C1 segment of cervical spinal cord (tissue), 14 donors: ENCODE measurements at regions not wholly inside any gene's neighbourhood (a gene's known extent, or its start where the extent isn't known, plus 50 kb on each side); places are given as distances from the start of the nearest gene placed in this dataset.
"Not testable (repeated sequence)": the region's sequence is repeated elsewhere in the genome, so short reads cannot be mapped to it uniquely, and the experiment has no call there.

Source experiments
- DNase-seq, 14 donors: peaks; one replicate each; lab custom pipeline; 2025; lab: John Stamatoyannopoulos, UW

DNA sequence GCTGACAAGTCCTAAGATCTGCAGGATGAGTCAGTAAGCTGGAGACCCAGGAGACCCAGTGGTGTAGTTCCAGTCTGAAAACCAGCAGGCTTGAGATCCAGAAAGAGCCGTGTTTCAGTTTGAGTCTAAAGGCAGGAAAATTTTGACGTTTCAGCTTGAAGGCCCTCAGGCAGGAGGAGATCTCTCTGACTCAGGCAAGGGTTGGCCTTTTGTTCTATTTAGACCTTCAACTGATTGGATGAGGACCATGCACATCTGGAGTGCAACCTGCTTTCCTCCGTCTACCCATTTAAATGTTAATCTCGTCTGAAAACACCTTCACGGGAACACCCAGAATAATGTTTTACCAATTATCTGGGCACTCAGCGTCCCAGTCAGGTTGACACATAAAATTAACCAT lies 69.5 kb downstream of the NPIPA7 start:
- not testable (repeated sequence) for DNase-seq

DNA sequence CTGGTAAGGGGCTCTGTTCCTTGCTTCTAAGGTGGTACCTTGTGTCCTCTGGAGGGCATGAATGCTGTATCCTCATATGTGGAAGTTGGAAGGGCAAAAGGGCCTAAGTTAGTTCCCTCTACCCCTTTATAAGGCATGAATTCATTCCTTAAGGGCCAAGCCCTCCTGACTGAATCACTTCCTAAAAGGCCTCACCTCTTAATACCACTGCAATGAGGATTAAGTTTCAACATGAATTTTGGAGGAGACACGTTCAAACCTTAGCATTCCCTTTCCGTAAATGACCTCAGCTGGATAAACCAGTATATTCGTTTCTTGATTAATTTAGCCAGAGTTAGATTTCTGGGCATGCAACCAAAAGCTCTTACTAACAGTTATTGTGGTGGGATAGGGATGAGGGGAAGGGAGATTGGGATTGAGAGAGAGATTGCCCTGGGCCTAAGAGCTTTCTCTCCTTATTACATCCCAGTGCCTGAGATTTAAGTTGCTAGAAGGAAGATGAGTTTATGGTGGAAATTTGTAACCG lies 70.8 kb downstream of the NPIPA7 start:
- not testable (repeated sequence) for DNase-seq

- DNase-seq: not testable (repeated sequence)
These were observed 72.9 kb downstream of the NPIPA7 start for GRCh38 chr16:16451721-16452410.

DNA sequence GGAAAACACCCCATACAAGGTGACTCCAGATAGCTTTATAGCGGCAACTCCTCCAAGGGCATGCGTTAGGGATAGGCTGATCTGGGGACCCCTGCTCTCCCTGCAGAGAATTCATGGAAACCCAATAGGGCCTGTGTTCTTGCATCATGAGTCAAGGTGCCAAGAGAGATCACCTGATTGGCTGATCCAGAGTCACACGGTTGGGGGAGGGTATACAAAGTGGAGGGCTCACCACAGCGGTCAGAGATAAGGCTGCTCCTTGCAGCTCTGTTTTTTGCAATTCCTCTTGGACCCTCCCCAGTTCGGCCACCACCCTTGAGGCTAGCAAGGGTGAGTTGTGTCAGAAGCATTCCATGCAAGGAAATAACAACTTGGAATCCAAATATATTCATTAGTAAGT lies 79.6 kb downstream of the NPIPA7 start:
- DNase-seq: not testable (repeated sequence)

DNA sequence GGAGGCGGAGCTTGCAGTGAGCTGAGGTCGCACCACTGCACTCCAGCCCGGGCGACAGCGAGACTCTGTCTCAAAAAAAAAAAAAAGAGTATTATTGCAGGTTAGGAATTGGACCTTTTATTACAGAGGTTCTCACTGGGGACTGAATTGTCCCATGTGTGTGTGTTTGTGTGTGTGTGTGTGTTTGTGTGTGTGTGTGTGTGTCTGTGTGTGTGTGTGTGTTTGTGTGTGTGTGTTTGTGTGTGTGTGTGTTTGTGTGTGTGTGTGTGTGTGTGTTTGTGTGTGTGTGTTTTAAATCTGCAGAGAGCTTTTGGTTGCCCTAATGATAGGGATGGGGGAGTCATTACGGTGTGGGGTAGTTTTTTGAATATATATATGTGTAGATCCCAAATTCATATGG lies 84.9 kb downstream of the NPIPA7 start:
- not testable (repeated sequence) for DNase-seq

- DNase-seq: not testable (repeated sequence)
These were observed 110.0 kb downstream of the NPIPA7 start for GRCh38 chr16:16488919-16489318.

- DNase-seq: not testable (repeated sequence)
These were observed 110.5 kb downstream of the NPIPA7 start for GRCh38 chr16:16489466-16489865.

DNA sequence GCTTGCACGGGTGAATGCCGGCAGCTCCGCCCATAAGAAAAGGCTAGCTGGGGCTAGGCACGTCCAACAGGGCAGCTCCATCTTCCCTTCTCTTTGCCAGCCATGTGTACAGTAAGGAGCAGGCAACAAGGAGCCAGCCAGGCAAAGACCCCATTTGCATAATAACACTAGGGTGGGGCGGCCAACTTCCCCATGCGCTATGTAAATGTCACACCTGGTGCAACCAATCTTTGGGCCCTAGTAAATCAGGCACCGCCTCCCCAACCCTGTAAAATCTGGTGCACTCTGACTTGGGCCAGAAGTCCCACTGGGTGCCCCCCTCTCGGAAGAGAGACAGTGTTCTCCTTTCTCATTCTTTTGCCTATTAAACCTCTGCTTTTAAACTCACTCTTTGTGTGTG lies 115.2 kb downstream of the NPIPA7 start:
- not testable (repeated sequence) for DNase-seq

DNA sequence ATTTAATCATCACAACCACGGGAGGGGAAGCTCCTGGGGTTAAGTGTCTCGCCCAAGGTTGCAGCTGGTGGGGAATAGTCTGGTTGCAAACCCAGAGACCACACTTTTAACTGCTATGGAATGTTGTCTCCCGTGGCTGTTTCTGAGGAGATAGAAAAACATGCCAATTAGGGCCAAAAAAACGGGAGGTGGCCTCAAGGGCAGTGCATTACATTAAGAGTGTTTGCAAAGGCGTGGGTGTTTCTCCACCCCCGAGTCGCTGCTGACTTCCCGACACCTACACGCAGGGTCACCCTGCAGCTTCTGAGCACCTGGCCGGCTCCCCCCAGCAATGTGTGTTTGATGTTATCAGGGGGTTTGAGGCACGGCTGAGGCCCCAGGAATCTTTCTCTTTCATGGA lies 116.1 kb downstream of the NPIPA7 start:
- not testable (repeated sequence) for DNase-seq

DNA sequence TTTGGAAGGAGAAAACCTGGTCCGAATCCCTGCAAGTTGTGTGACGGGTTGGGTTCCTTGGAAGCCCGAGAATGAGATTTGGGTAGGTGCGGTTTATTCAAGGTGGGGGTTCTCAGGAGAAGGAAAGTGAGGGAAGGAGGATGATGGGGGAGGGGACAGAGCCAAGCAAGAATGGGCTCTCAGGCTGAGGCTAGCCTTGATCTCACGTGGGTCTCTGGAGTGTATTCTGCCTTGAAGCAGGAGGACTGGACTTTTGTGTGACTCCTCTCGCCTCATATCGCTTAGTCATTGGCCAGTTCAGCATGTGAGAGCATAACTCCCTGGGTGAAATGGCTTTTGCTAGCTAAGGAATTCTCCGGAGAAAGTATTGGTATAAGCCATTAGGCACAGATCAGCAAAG lies 120.9 kb downstream of the NPIPA7 start:
- DNase-seq: not testable (repeated sequence)

DNA sequence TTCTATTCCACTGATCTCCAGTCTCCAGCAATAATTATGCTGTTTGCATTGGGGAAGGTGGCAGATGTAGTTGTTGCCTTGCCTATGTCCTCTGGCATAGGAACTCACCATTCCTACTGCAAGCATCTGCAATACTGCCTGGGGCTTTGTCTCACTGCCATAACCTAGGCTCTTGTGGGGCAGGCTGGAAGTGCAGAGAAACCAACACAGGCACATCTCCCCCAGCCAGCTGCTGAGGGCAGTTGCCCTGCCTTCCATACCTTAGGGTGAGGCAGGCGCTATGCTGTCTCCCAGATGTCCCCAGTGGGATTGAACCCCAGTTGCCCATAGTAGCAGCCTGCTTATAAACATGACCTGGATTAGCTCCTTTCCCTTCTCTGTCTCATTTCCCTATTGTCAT lies 128.1 kb downstream of the NPIPA7 start:
- not testable (repeated sequence) for DNase-seq

DNA sequence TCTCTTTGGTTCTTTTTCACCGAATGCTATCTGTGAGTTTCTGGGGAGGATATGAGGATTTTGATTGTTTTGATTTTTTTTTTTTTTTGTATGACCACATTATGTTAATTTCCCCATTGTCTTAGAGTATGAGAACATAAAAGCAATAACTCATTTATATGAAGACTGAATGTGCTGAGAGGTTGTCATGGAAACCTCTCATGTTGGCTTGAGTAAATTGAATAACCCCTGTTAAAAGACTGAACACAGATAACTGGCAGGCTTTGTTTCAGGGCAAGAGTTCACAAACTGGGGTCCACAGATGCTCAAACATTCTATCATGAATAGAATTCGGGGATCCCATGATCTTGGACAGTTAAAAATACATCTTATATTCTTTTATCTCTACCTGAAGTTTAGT lies 129.4 kb downstream of the NPIPA7 start:
- DNase-seq: not testable (repeated sequence)

DNA sequence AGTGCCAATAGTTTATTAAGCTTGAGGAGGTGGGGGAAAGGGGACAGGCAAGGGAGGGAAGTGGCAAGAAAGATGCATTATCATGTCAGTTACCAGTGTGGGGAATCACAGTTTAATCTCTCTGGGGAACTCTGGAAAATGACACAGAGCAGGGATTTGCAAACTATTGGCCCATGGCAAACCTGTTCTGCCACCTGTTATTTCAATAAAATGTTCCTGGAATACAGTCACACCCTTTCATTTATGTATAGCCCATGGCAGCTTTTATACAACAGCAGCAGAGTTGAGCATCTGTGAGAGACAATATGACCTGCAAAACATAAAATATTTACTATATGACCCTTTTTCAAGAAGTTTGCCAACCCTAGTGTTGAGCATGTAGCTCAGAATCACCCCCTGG lies 140.5 kb downstream of the NPIPA7 start:
- not testable (repeated sequence) for DNase-seq

DNA sequence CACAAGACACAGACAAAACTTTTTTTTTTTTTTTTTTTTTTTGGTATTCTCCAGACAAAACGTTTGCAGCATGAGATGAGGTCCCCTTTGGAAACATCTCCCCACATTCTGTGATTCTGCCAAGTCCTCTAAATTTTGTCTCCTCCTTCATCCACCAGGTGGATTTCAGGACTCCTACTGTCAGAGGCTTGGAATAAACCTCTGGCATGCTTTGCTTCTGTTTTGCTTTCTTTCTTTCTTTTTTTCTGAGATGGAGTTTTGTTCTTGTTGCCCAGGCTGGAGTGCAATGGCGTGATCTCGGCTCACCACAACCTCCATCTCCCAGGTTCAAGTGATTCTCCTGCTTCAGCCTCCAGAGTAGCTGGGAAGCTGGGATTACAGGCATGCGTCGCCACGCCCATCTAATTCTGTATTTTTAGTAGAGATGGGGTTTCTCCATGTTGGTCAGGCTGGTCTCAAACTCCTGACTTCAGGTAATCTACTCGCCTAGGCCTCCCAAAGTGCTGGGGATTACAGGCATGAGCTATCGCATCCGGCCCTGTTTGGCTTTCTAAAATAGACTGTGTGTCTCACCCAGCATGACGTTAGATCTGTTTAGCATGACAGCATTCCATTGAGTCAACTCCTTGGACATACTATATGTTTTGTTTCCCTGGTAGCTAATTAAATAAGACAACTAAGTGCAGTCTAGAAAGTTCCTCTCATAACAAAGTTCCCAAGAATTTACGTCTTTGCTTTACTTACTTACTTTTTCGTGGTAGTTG lies 142.5 kb downstream of the NPIPA7 start:
- DNase-seq: not testable (repeated sequence)

DNA sequence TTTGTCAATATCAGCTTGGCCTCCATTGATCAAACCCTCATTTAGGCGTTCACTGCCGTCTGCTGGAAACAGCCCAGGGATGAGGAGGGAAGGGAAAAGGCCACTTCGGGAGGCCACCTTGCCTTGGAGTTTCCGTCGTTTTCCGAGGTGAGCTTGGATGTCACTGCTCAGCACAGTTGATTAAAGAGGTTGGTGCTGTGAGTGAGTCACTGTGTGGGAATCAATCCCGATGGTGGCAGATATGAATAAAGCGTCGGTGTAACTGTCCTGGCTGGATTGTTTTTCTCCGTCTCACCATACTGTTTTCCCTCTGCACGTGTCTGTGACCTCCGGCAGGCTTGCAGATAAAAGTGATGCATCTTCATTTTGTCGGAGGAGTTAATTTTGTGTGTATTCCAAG lies 148.1 kb downstream of the NPIPA7 start:
- not testable (repeated sequence) for DNase-seq

GRCh38 chr16:16530744-16531143 lies 151.8 kb downstream of the NPIPA7 start:
- not testable (repeated sequence) for DNase-seq

DNA sequence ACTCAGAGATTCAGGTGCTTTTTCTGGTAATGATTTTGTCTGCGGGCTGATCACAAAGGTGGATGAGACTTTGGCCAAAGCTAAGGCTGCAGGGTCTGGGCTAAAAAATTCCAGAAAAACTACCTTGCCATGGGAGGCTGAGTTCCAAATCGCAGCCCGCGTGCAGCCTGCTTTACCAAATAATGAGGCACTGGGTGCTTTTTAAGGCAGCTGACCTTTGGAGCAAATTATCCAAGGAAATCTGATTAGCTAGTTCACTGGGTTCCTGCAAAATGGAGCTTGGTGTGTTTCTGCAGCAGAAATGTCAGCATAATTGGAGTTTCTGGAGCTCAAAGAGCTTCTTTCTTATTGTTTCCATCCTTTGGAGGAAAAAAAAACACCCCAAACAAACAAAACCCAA lies 156.6 kb downstream of the NPIPA7 start:
- not testable (repeated sequence) for DNase-seq

DNA sequence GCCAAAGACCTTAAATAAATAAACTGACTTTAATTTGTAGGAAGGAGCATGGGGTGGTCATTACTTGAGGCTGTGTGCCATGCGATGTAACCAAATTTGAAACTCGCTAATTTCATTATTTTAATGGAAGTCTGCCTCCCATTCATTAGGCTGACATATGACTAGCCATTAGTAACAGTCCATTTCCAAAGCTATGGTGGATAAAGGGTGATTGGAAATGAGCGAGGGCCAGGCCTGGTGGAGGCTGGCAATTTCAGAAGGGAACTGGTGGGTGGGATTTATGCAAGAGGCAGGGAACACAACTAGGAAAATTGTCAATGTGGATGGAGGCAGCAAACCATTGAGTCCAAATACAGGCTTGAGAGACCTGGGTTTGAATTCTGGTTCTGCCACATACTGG lies 157.2 kb downstream of the NPIPA7 start:
- DNase-seq: not testable (repeated sequence)

DNA sequence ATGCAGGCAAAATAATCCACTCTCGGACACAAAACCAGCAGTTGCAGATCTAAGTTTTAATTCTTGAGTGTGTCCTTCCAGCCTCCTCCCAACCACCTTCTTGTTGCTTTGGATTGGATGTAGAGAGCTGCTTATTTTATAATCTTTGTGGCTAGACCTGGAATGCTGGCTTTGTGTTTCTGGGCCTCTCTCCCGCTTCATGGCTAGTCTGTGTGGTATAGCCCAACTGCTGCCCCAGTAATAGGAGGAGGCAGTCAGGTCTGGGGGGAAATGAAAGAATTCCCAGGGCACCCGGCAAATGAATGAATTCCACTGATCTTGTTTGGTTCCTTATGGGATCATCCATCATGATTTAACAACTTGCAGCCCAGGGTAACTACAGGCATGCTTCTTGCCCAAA lies 170.8 kb downstream of the NPIPA7 start:
- not testable (repeated sequence) for DNase-seq

GRCh38 chr16:16550824-16551223 lies 171.9 kb downstream of the NPIPA7 start:
- not testable (repeated sequence) for DNase-seq

GRCh38 chr16:16552819-16553340 lies 173.9 kb downstream of the NPIPA7 start:
- not testable (repeated sequence) for DNase-seq

DNA sequence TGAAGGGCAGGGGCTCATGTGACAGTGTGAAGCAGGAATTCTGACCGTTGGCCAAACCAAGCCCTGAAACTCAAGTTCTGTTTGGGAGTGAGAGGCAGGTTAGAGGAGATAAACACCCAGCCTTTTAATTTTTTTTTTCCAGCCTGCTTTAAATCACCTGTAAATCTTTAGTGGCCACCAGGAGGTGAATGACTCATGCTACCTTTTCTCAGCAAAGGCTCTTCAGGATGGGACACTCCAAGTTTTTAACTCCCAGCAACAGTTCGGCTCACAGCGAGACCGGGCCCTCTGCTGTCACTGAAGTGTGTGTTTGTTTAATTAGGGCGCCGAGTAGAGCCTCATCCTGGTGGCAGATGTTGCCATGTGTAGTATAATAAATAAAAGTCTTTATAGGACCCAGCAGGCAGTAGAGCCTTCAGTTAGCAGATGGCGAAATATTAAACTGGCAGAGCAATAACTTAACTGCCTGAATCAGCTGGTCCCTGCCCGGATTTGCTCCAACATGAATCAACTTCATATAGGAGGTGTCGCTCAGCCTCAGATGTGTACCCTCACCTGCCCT lies 180.3 kb downstream of the NPIPA7 start:
- not testable (repeated sequence) for DNase-seq
